ENCODE measurements at regions not wholly inside any gene's neighbourhood (a gene's known extent, or its start where the extent isn't known, plus 50 kb on each side); places are given as distances from the start of the nearest gene placed in this dataset.
A peak's percentile ranks its signal among the peaks of the same experiment; 100 is the strongest.
"Not testable (repeated sequence)": the region's sequence is repeated elsewhere in the genome, so short reads cannot be mapped to it uniquely, and the experiment has no call there.

GRCh38 chr6:28839443-28840120 is 84.2 kb downstream of the TRIM27 start:
- Histone ChIP-seq H3K27me3 (peaks cover 14 to 33% (median 17%) of the 10 kb centered on the region in 3 donors), H3K9me3 (no peaks in the 10 kb centered on the region), H3K4me3 (peak overlapping the region; percentile 46 to 81 (median 55)), H3K36me3 (no peaks in the 10 kb centered on the region), H3K4me1 (peaks cover 0 to 12% of the 10 kb centered on the region in 2 donors), H3K27ac (no peak overlapping the region)
- intact Hi-C loops (cut with DNase I; ENCODE audit: low total_unique reads), result loop anchor here (1.0 to 5.0 kb wide), 2 partner anchors 103 to 143 kb away; no protein-coding TSS in a partner anchor
- TF ChIP-seq POLR2A (IDR thresholded peaks at IDR 0.05) (no peak), CTCF (IDR thresholded peaks at IDR 0.05 in 4 of 5, conservative IDR thresholded peaks at IDR 0.05 in 1 of 5) (no peak)
- ATAC-seq, result no peak
- no peak for DNase-seq
- in situ Hi-C loops (cut with MboI; ENCODE audit: low sequenced_read_pairs in 4 of 4), result loop anchor here (5.0 to 10.0 kb wide), 3 partner anchors 173 to 178 kb away; no protein-coding TSS in a partner anchor

GRCh38 chr6:28841290-28841689 is 82.5 kb downstream of the TRIM27 start:
- Histone ChIP-seq H3K9me3 (no peaks in the 10 kb centered on the region), H3K36me3 (no peaks in the 10 kb centered on the region), H3K4me1 (peaks cover 0 to 12% of the 10 kb centered on the region in 2 donors), H3K27ac (no peak overlapping the region), H3K4me3 (no peak overlapping the region), H3K27me3 (peaks cover 9 to 23% (median 10%) of the 10 kb centered on the region in 3 donors)
- intact Hi-C loops (cut with DNase I; ENCODE audit: low total_unique reads) (no loop called here), in situ Hi-C loops (cut with MboI; ENCODE audit: low sequenced_read_pairs in 4 of 4) (no loop called here)
- TF ChIP-seq POLR2A (IDR thresholded peaks at IDR 0.05) (no peak), CTCF (IDR thresholded peaks at IDR 0.05 in 4 of 5, conservative IDR thresholded peaks at IDR 0.05 in 1 of 5) (no peak)
- ATAC-seq (no peak), DNase-seq (no peak)

- DNase-seq; intact Hi-C loops (cut with DNase I; ENCODE audit: low total_unique reads); H3K27ac ChIP-seq; H3K4me1 ChIP-seq; H3K9me3 ChIP-seq; in situ Hi-C loops (cut with MboI; ENCODE audit: low sequenced_read_pairs in 4 of 4); ATAC-seq; H3K4me3 ChIP-seq; H3K27me3 ChIP-seq; H3K36me3 ChIP-seq: not testable (repeated sequence)
These were observed 75.0 kb downstream of the TRIM27 start for GRCh38 chr6:28848756-28849155.
